H9 (cell line): ENCODE measurements at regions not wholly inside any gene's neighbourhood (a gene's known extent, or its start where the extent isn't known, plus 50 kb on each side); places are given as distances from the start of the nearest gene placed in this dataset.

ENCODE experiments used
- DNase-seq: peaks from one replicate; pipeline ENCODE4 v3.0.0-alpha.2; 2017
- H2AFZ ChIP-seq: one replicate; pipeline ENCODE4 v1.6.1; 2013; ENCODE audit warnings: mild to moderate bottlenecking, low read length, control low read depth, moderate library complexity
- H2AK5ac ChIP-seq: 2 replicates; pipeline ENCODE4 v1.6.1; 2013; ENCODE audit warnings: low read length, control low read depth, mixed read lengths; ENCODE audit not compliant: insufficient read length
- H2BK120ac ChIP-seq: one replicate; pipeline ENCODE4 v1.6.1; 2013; ENCODE audit warnings: low read depth, mild to moderate bottlenecking, low read length, control low read depth, inconsistent platforms; ENCODE audit not compliant: poor library complexity, severe bottlenecking
- H2BK12ac ChIP-seq: 2 replicates; pipeline ENCODE4 v1.6.1; 2013; ENCODE audit warnings: low read length, control low read depth, mixed read lengths, low read depth; ENCODE audit not compliant: insufficient read length
- H2BK15ac ChIP-seq: 2 replicates; pipeline ENCODE4 v1.6.1; 2013; ENCODE audit warnings: low read depth, low read length, control low read depth
- H2BK20ac ChIP-seq: one replicate; pipeline ENCODE4 v1.6.1; 2013; ENCODE audit warnings: low read depth, mild to moderate bottlenecking, low read length, control low read depth, inconsistent platforms; ENCODE audit not compliant: poor library complexity, severe bottlenecking
- H2BK5ac ChIP-seq: 2 replicates; pipeline ENCODE4 v1.6.1; 2013; ENCODE audit warnings: low read length, control low read depth, mixed read lengths; ENCODE audit not compliant: insufficient read length
- H3K14ac ChIP-seq: 2 replicates; pipeline ENCODE4 v1.6.1; 2013; ENCODE audit warnings: low read length, control low read depth; ENCODE audit not compliant: insufficient read depth
- H3K18ac ChIP-seq: 2 replicates; pipeline ENCODE4 v1.6.1; 2013; ENCODE audit warnings: low read depth, mild to moderate bottlenecking, mixed read lengths, low read length, control low read depth; ENCODE audit not compliant: insufficient read length
- H3K23ac ChIP-seq: 2 replicates; pipeline ENCODE4 v1.6.1; 2013; ENCODE audit warnings: low read length, control low read depth, mixed read lengths, low read depth; ENCODE audit not compliant: insufficient read length
- H3K23me2 ChIP-seq: 2 replicates; pipeline ENCODE4 v1.6.1; 2013; ENCODE audit warnings: low read depth, mild to moderate bottlenecking, mixed read lengths, low read length, control low read depth; ENCODE audit not compliant: insufficient read length, poor library complexity, severe bottlenecking
- H3K27ac ChIP-seq: 2 replicates; pipeline ENCODE4 v1.5.1; 2013; ENCODE audit warnings: low read length, control low read depth, mixed read lengths, low read depth; ENCODE audit not compliant: insufficient read length
- H3K27me3 ChIP-seq: 2 replicates; pipeline ENCODE4 v1.6.1; 2013; ENCODE audit warnings: low read length, control low read depth, inconsistent platforms; ENCODE audit not compliant: insufficient read depth
- H3K4ac ChIP-seq: 2 replicates; pipeline ENCODE4 v1.6.1; 2013; ENCODE audit warnings: low read depth, mild to moderate bottlenecking, control low read depth, inconsistent platforms, low read length, moderate library complexity
- H3K4me1 ChIP-seq: 2 replicates; pipeline ENCODE4 v1.6.1; 2013; ENCODE audit warnings: low read length, control low read depth, inconsistent platforms; ENCODE audit not compliant: insufficient read depth
- H3K4me2 ChIP-seq: 2 replicates; pipeline ENCODE4 v1.6.1; 2013; ENCODE audit warnings: low read length, control low read depth, mixed read lengths; ENCODE audit not compliant: insufficient read length, insufficient read depth
- H3K56ac ChIP-seq: 2 replicates; pipeline ENCODE4 v1.6.1; 2013; ENCODE audit warnings: low read depth, mild to moderate bottlenecking, mixed read lengths, low read length, control low read depth; ENCODE audit not compliant: insufficient read length
- H3K79me1 ChIP-seq: 2 replicates; pipeline ENCODE4 v1.6.1; 2013; ENCODE audit warnings: low read depth, mild to moderate bottlenecking, moderate library complexity, low read length, control low read depth, inconsistent platforms; ENCODE audit not compliant: insufficient read depth, poor library complexity, severe bottlenecking
- H3K79me2 ChIP-seq: 2 replicates; pipeline ENCODE4 v1.6.1; 2013; ENCODE audit warnings: low read length, control low read depth, inconsistent platforms; ENCODE audit not compliant: insufficient read depth
- H3K9ac ChIP-seq: 2 replicates; pipeline ENCODE4 v1.6.1; 2013; ENCODE audit warnings: low read length, control low read depth, mixed read lengths; ENCODE audit not compliant: insufficient read length; ENCODE audit errors: extremely low read depth
- H3K9me3 ChIP-seq: one replicate; pipeline ENCODE4 v1.6.1; 2013; ENCODE audit warnings: low read depth, low read length, inconsistent platforms; ENCODE audit not compliant: control insufficient read depth
- H3T11ph ChIP-seq: one replicate; pipeline ENCODE4 v1.6.1; 2013; ENCODE audit warnings: mild to moderate bottlenecking, low read length, control low read depth, inconsistent platforms
- H4K20me1 ChIP-seq: one replicate; pipeline ENCODE4 v1.6.1; 2013; ENCODE audit not compliant: control insufficient read depth, insufficient read length, insufficient read depth
- H4K5ac ChIP-seq: 2 replicates; pipeline ENCODE4 v1.6.1; 2013; ENCODE audit warnings: low read depth, mild to moderate bottlenecking, mixed read lengths, low read length, control low read depth; ENCODE audit not compliant: insufficient read length
- H4K8ac ChIP-seq: replicated peaks from 2 replicates; pipeline ENCODE4 v1.6.1; 2013; ENCODE audit warnings: low read length, control low read depth, mixed read lengths, low read depth; ENCODE audit not compliant: insufficient read length
- H4K91ac ChIP-seq: 2 replicates; pipeline ENCODE4 v1.6.1; 2013; ENCODE audit warnings: low read depth, mild to moderate bottlenecking, moderate library complexity, mixed read lengths, low read length, control low read depth; ENCODE audit not compliant: insufficient read length
- H3K27ac Mint-ChIP-seq, 3 experiments: 2 replicates in 2 of 3; 3 replicates in 1 of 3; pipeline ENCODE4 v1.8.0; 2020 to 2021; ENCODE audit warnings: mixed read lengths in 3 of 3, mild to moderate bottlenecking in 1 of 3, moderate library complexity in 1 of 3
- H3K27me3 Mint-ChIP-seq: 2 replicates; pipeline ENCODE4 v1.8.0; 2021; ENCODE audit warnings: low read depth, mild to moderate bottlenecking, moderate library complexity, mixed read lengths
- H3K36me3 Mint-ChIP-seq, 3 experiments: 2 replicates in 2 of 3; 3 replicates in 1 of 3; pipeline ENCODE4 v1.8.0; 2020 to 2021; ENCODE audit warnings: low read depth in 3 of 3, mixed read lengths in 3 of 3; ENCODE audit not compliant: insufficient read depth in 1 of 3
- H3K4me1 Mint-ChIP-seq, 2 experiments: 2 replicates each; pipeline ENCODE4 v1.8.0; 2020; ENCODE audit warnings: mixed read lengths in 2 of 2
- H3K4me3 Mint-ChIP-seq, 2 experiments: 2 replicates in 1 of 2; 3 replicates in 1 of 2; pipeline ENCODE4 v1.8.0; 2020 to 2021; ENCODE audit warnings: mild to moderate bottlenecking in 2 of 2, mixed read lengths in 2 of 2, moderate library complexity in 1 of 2
- H3K9me3 Mint-ChIP-seq, 2 experiments: 2 replicates in 1 of 2; 3 replicates in 1 of 2; pipeline ENCODE4 v1.8.0; 2020; ENCODE audit warnings: mild to moderate bottlenecking in 2 of 2, mixed read lengths in 2 of 2, moderate library complexity in 1 of 2
- WGBS: extraction: QIAGEN DNeasy Blood & Tissue Kit; methylation state at CpG from one replicate; pipeline ENCODE4 v1.1.7; 2013; ENCODE audit warnings: missing lambda C conversion rate, low lambda C conversion rate, mixed read lengths; ENCODE audit not compliant: insufficient read length; ENCODE audit errors: extremely low coverage; 5-methylcytosine and 5-hydroxymethylcytosine counted together
- TF ChIP-seq, protein P1 (sequence below): fragments of 200-600 bp; sonication (generic); conservative IDR thresholded peaks from 3 replicates; pipeline ENCODE4 v1.8.0; 2021; ENCODE audit warnings: antibody characterized with exemption, mild to moderate bottlenecking

DNA sequence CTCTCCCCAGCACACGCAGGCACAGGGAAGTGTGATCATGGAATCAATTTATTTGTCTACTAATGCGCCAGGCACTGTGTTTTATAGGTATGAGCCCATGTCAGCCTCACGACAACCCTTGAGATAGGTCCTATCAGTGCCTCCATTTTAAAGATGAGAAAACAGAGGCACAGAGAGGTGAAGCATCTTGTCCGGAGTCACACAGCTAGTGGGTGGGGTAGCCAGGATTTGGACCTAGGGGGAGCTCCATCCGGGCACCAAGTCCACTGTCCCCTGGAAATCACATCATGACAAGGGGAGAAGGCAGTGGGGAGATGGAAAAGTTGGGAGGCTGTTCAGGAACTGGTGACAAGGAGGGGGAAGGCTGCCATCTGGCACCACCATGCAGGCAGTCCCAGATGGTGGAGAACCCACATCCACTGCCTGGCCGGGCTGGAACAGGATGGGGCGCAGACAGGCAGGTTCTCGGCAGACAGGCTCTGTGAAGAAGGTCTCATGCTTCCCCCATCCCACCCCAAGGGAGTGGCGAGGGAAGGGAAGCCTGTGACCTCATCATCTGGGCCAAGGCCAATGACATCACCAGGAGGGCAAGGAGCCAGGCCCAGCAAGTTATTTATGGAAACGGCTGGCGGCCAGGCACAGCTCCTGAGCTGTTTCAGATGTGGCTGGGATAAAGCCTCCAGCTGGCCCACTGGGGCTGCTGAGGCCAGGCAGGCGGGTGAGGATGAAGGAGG lies 126.0 kb upstream of the SDK2 start:
- no peak overlapping the region for H2AFZ ChIP-seq
- Mint-ChIP-seq H3K4me3 (no peak overlapping the region), H3K9me3 (peaks cover 0 to 6% of the 10 kb centered on the region in 2 experiments; a peak in 3 of 5 replicates), H3K36me3 (no peaks in the 10 kb centered on the region; a peak in 1 of 7 replicates), H3K27ac (0 out of 7 replicates have a peak overlapping the region, but pooled peaks of 1 of the 3 experiments have one; percentile 61), H3K4me1 (peaks cover 9 to 11% of the 10 kb centered on the region in 2 experiments), H3K27me3 (peaks cover 29% of the 10 kb centered on the region)
- H3K23me2 ChIP-seq = no peaks in the 10 kb centered on the region
- no peaks in the 10 kb centered on the region for H3K4me1 ChIP-seq
- no peak overlapping the region for H2BK5ac ChIP-seq
- no peak overlapping the region for H3T11ph ChIP-seq
- TF ChIP-seq, protein P1, sequence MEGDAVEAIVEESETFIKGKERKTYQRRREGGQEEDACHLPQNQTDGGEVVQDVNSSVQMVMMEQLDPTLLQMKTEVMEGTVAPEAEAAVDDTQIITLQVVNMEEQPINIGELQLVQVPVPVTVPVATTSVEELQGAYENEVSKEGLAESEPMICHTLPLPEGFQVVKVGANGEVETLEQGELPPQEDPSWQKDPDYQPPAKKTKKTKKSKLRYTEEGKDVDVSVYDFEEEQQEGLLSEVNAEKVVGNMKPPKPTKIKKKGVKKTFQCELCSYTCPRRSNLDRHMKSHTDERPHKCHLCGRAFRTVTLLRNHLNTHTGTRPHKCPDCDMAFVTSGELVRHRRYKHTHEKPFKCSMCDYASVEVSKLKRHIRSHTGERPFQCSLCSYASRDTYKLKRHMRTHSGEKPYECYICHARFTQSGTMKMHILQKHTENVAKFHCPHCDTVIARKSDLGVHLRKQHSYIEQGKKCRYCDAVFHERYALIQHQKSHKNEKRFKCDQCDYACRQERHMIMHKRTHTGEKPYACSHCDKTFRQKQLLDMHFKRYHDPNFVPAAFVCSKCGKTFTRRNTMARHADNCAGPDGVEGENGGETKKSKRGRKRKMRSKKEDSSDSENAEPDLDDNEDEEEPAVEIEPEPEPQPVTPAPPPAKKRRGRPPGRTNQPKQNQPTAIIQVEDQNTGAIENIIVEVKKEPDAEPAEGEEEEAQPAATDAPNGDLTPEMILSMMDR = no peak
- no peak overlapping the region for H4K8ac ChIP-seq
- no peak overlapping the region for H2BK120ac ChIP-seq
- no peak overlapping the region for H3K9ac ChIP-seq
- H3K14ac ChIP-seq = no peak overlapping the region; the same call in 1 of the 2 replicates
- no peak overlapping the region for H3K4ac ChIP-seq
- no peak overlapping the region for H4K5ac ChIP-seq
- H3K18ac ChIP-seq = no peak overlapping the region
- H4K20me1 ChIP-seq = no peaks in the 10 kb centered on the region
- no peaks in the 10 kb centered on the region for H3K79me1 ChIP-seq
- no peak overlapping the region for H4K91ac ChIP-seq
- no CpG with 5 or more reads among the region's 12 CpGs for WGBS
- H3K56ac ChIP-seq = no peak overlapping the region
- no peak overlapping the region for H3K23ac ChIP-seq
- no peaks in the 10 kb centered on the region for H3K27me3 ChIP-seq
- no peak overlapping the region for H2BK12ac ChIP-seq
- no peak overlapping the region for H3K27ac ChIP-seq
- H3K4me2 ChIP-seq = no peak overlapping the region
- no peak overlapping the region for H2BK20ac ChIP-seq
- no peaks in the 10 kb centered on the region for H3K9me3 ChIP-seq
- no peak overlapping the region for H2AK5ac ChIP-seq
- no peak for DNase-seq
- H2BK15ac ChIP-seq = no peak overlapping the region
- H3K79me2 ChIP-seq = no peaks in the 10 kb centered on the region
